ENCODE measurements at regions not wholly inside any gene's neighbourhood (a gene's known extent, or its start where the extent isn't known, plus 50 kb on each side); places are given as distances from the start of the nearest gene placed in this dataset.
A peak's percentile ranks its signal among the peaks of the same experiment; 100 is the strongest.

DNA sequence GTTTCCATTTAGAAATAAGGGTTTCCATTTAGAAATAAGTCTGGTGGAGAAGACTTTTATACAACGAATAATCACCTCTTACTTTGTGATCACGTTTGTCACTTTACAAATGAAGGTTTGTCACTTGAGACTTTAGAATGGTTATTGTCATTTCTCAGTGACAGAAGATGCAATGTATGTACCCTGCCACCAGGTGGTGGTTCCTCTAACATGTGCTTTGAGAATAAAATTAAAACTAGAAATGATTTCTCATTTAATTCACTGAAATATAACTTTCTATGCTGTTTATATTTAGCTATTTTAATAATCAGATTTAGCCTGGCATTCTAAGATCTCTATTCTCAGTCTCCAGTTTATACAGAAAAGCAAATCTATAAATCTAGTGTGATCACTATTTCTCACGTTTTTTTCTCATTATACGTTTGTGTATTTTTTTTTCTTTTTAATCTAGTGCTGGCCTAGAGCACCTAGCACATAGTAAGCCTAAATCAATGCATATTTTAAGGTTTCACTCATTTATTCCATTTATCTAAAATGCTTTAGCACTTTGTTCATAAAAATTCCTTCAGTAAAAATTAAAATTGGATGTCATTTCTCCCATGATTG is 57.4 kb upstream of the TFAP2D start:
- TF ChIP-seq, protein P1, sequence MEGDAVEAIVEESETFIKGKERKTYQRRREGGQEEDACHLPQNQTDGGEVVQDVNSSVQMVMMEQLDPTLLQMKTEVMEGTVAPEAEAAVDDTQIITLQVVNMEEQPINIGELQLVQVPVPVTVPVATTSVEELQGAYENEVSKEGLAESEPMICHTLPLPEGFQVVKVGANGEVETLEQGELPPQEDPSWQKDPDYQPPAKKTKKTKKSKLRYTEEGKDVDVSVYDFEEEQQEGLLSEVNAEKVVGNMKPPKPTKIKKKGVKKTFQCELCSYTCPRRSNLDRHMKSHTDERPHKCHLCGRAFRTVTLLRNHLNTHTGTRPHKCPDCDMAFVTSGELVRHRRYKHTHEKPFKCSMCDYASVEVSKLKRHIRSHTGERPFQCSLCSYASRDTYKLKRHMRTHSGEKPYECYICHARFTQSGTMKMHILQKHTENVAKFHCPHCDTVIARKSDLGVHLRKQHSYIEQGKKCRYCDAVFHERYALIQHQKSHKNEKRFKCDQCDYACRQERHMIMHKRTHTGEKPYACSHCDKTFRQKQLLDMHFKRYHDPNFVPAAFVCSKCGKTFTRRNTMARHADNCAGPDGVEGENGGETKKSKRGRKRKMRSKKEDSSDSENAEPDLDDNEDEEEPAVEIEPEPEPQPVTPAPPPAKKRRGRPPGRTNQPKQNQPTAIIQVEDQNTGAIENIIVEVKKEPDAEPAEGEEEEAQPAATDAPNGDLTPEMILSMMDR (IDR thresholded peaks at IDR 0.05) = peak; percentile 33
- Histone ChIP-seq H3K4me3 (no peak overlapping the region), H3K27ac (no peak overlapping the region)
- no peak for DNase-seq (ENCODE audit: low spot score)

DNA sequence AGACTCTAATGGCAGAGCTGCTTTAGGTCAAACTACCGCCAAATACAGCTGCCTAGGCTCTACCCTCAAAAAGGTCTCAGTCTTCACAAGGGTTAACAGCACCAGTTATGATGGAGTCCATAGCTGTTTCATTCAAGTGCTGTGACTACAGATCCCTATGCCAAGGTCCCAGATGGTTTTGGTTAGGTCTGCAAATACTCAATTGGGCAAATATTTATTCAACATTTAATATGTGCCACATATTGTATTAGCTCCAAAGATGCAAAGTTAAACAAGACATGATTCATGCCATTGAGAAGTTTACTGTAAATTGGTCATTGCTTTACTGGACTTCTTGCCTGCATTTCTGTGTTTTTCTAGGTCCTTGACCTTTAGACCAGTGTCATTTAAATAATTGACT is 55.8 kb upstream of the TFAP2D start:
- TF ChIP-seq, protein P1 (IDR thresholded peaks at IDR 0.05) = no peak
- DNase-seq (ENCODE audit: low spot score) = no peak
- Histone ChIP-seq H3K4me3 (no peak overlapping the region), H3K27ac (no peak overlapping the region)

DNA sequence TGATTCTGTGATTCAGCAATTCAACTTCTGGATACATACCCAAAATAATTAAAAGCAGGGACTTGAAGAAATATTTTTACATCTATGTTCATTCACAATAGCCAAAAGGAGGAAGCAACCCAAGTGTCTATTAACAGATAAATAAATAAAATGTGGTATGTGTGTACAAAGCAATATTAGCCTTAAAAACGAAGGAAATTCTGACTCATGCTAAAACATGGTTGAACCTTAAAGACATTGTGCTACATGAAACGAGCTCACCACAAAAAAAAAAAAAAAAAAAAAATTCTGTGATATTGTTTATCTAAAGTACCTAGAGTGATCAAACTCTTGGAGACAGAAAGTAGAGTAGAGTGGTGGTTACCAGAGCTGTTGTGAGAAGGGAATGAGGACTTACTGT is 54.8 kb upstream of the TFAP2D start:
- Histone ChIP-seq H3K4me3 (no peak overlapping the region), H3K27ac (no peak overlapping the region)
- DNase-seq (ENCODE audit: low spot score) = no peak
- TF ChIP-seq, protein P1 (IDR thresholded peaks at IDR 0.05) = no peak

DNA sequence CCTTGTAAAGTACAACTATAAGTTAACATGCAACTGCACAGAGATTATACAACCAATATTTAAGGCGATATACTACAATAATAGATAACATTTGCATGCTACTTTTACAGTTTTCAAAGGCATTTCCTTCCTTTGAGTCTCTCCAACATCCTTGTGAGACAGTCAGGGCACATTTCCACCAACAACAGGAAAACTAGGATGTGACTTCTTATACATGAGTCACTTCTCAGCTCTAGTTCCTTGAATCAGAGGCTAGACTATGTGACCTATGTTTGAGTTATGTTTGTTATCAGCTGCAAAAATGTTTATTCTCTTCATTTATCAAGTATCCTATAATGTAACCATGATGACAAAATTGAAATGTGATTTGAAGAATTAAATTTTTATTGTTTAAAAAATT is 51.7 kb upstream of the TFAP2D start:
- DNase-seq (ENCODE audit: low spot score) = no peak
- H3K4me3 ChIP-seq = no peak overlapping the region
- TF ChIP-seq, protein P1 (IDR thresholded peaks at IDR 0.05) = no peak
- no peak overlapping the region for H3K27ac ChIP-seq
